Naive thymus-derived CD4-positive, alpha-beta T cell (primary cell): ENCODE measurements at regions not wholly inside any gene's neighbourhood (a gene's known extent, or its start where the extent isn't known, plus 50 kb on each side); places are given as distances from the start of the nearest gene placed in this dataset.
"Not testable (repeated sequence)": the region's sequence is repeated elsewhere in the genome, so short reads cannot be mapped to it uniquely, and the experiment has no call there.

Experiments used
- ATAC-seq: fragments of 150-1000 bp; cut with Tn5 transposase; 2 replicates; pipeline ENCODE4 v1.10.0; 2021; ENCODE audit warnings: mild to moderate bottlenecking, moderate library complexity
- CTCF ChIA-PET: fragments of 350-600 bp; sonication (Branson Sonifier 250); formaldehyde crosslinking; loops from one replicate; lab custom pipeline; 2021; ENCODE audit warnings: antibody characterized with exemption; lab: Charles Lee
- POLR2A ChIA-PET: fragments of 350-600 bp; sonication (Branson Sonifier 250); formaldehyde crosslinking; loops from one replicate; lab custom pipeline; 2021; ENCODE audit warnings: antibody characterized with exemption, inconsistent platforms; lab: Charles Lee
- DNase-seq, 9 donors: peaks; one replicate each; pipeline versions ENCODE4 v3.0.0 to v3.0.0-alpha.2; 2020 to 2022; ENCODE audit warnings: mixed read lengths in 1 of 9
- H3K27ac ChIP-seq: one replicate; pipeline ENCODE4 v1.7.0; 2013; ENCODE audit warnings: mild to moderate bottlenecking, low read depth, low read length, moderate library complexity
- H3K27me3 ChIP-seq, 2 donors: one replicate each; pipeline ENCODE4 v1.7.0; 2013; ENCODE audit warnings: low read length in 2 of 2, mild to moderate bottlenecking in 2 of 2, moderate library complexity in 2 of 2; ENCODE audit not compliant: control insufficient read depth in 2 of 2, insufficient read depth in 2 of 2
- H3K36me3 ChIP-seq, 3 experiments: 1 replicate in 2 of 3; 2 replicates in 1 of 3; pipeline ENCODE4 v1.7.0; 2013; ENCODE audit warnings: low read length in 3 of 3, mild to moderate bottlenecking in 3 of 3, moderate library complexity in 1 of 3; ENCODE audit not compliant: insufficient read depth in 3 of 3, control insufficient read depth in 2 of 3
- H3K4me1 ChIP-seq, 2 donors: one replicate each; pipeline ENCODE4 v1.7.0; 2013; ENCODE audit warnings: low read length in 2 of 2, mild to moderate bottlenecking in 2 of 2, moderate library complexity in 1 of 2; ENCODE audit not compliant: control insufficient read depth in 2 of 2, insufficient read depth in 2 of 2
- H3K4me3 ChIP-seq: 2 replicates; pipeline ENCODE4 v1.7.0; 2013; ENCODE audit warnings: mild to moderate bottlenecking, low read length
- H3K9me3 ChIP-seq, 3 experiments: 1 replicate in 2 of 3; 2 replicates in 1 of 3; pipeline ENCODE4 v1.7.0; 2013; ENCODE audit warnings: low read length in 3 of 3; ENCODE audit not compliant: control insufficient read depth in 2 of 3
- H3K27ac Mint-ChIP-seq, 9 donors: one replicate each; pipeline ENCODE4 v1.8.0; 2020 to 2022; ENCODE audit warnings: mixed read lengths in 9 of 9, mild to moderate bottlenecking in 8 of 9, moderate library complexity in 5 of 9, inconsistent platforms in 2 of 9
- H3K27me3 Mint-ChIP-seq, 5 donors: one replicate each; pipeline ENCODE4 v1.8.0; 2021 to 2022; ENCODE audit warnings: mixed read lengths in 5 of 5, mild to moderate bottlenecking in 1 of 5
- H3K36me3 Mint-ChIP-seq, 5 donors: one replicate each; pipeline ENCODE4 v1.8.0; 2020 to 2022; ENCODE audit warnings: mixed read lengths in 5 of 5, mild to moderate bottlenecking in 3 of 5, inconsistent platforms in 1 of 5
- H3K4me1 Mint-ChIP-seq, 7 donors: one replicate each; pipeline ENCODE4 v1.8.0; 2020 to 2022; ENCODE audit warnings: mixed read lengths in 7 of 7, mild to moderate bottlenecking in 3 of 7, inconsistent platforms in 1 of 7
- H3K4me3 Mint-ChIP-seq, 10 donors: one replicate each; pipeline ENCODE4 v1.8.0; 2020 to 2022; ENCODE audit warnings: mild to moderate bottlenecking in 10 of 10, mixed read lengths in 10 of 10, moderate library complexity in 6 of 10, inconsistent platforms in 2 of 10
- H3K9me3 Mint-ChIP-seq, 11 donors: one replicate each; pipeline ENCODE4 v1.8.0; 2020 to 2022; ENCODE audit warnings: mixed read lengths in 11 of 11, mild to moderate bottlenecking in 4 of 11, inconsistent platforms in 1 of 11, moderate library complexity in 1 of 11
- intact Hi-C, 2 donors: fragments of 100-400 bp; cut with micrococcal nuclease; formaldehyde crosslinking; loops; one replicate each; pipeline ENCODE4 v1.15.1; 2023

- Mint-ChIP-seq H3K9me3 (peaks cover 0 to 9% (median 2%) of the 10 kb centered on the region in 11 donors), H3K27me3 (peaks cover 0 to 3% (median 0%) of the 10 kb centered on the region in 5 donors), H3K4me3 (no peak overlapping the region), H3K4me1 (no peaks in the 10 kb centered on the region), H3K36me3 (no peaks in the 10 kb centered on the region), H3K27ac (no peak overlapping the region)
- H3K4me3 ChIP-seq: no peak overlapping the region
- CTCF ChIA-PET: no interaction called here
- no peaks in the 10 kb centered on the region for H3K9me3 ChIP-seq
- ATAC-seq: no peak
- POLR2A ChIA-PET: no interaction called here
- no peaks in the 10 kb centered on the region for H3K4me1 ChIP-seq
- H3K36me3 ChIP-seq: no peaks in the 10 kb centered on the region
- intact Hi-C loops: no loop called here
- H3K27ac ChIP-seq: no peak overlapping the region
- H3K27me3 ChIP-seq: no peaks in the 10 kb centered on the region
- DNase-seq: no peak
Measured at GRCh38 chr6:81933608-81934051, 181.1 kb upstream of the TENT5A start.

- no peak for ATAC-seq
- POLR2A ChIA-PET: no interaction called here
Measured at GRCh38 chr6:81933089-81933488, 180.6 kb upstream of the TENT5A start.

GRCh38 chr6:81932448-81932847 lies 180.0 kb upstream of the TENT5A start:
- H3K27ac Mint-ChIP-seq, CTCF ChIA-PET, H3K36me3 ChIP-seq, H3K4me3 ChIP-seq, H3K36me3 Mint-ChIP-seq, intact Hi-C loops, H3K9me3 Mint-ChIP-seq, H3K4me3 Mint-ChIP-seq, H3K27ac ChIP-seq, ATAC-seq, H3K27me3 Mint-ChIP-seq, H3K9me3 ChIP-seq, POLR2A ChIA-PET, DNase-seq, H3K4me1 Mint-ChIP-seq, H3K27me3 ChIP-seq, H3K4me1 ChIP-seq: not testable (repeated sequence)

More at GRCh38 chr6:81933089-81933488, 180.6 kb upstream of the TENT5A start:
- peaks cover 0 to 9% (median 2%) of the 10 kb centered on the region in 11 donors for H3K9me3 Mint-ChIP-seq
- Histone ChIP-seq H3K27ac (no peak overlapping the region), H3K4me3 (no peak overlapping the region), H3K4me1 (no peaks in the 10 kb centered on the region), H3K9me3 (no peaks in the 10 kb centered on the region), H3K36me3 (no peaks in the 10 kb centered on the region), H3K27me3 (no peaks in the 10 kb centered on the region)
- no peak overlapping the region for H3K4me3 Mint-ChIP-seq
- H3K36me3 Mint-ChIP-seq: no peaks in the 10 kb centered on the region
- intact Hi-C loops: no loop called here
- no peak overlapping the region for H3K27ac Mint-ChIP-seq
- H3K27me3 Mint-ChIP-seq: peaks cover 0 to 3% (median 0%) of the 10 kb centered on the region in 5 donors
- CTCF ChIA-PET: no interaction called here
- DNase-seq: no peak
- H3K4me1 Mint-ChIP-seq: no peaks in the 10 kb centered on the region

- Mint-ChIP-seq H3K4me3 (no peak overlapping the region), H3K9me3 (peaks cover 0 to 9% (median 2%) of the 10 kb centered on the region in 11 donors), H3K36me3 (no peaks in the 10 kb centered on the region), H3K4me1 (no peaks in the 10 kb centered on the region), H3K27me3 (no peaks in the 10 kb centered on the region), H3K27ac (no peak overlapping the region)
- no peaks in the 10 kb centered on the region for H3K4me1 ChIP-seq
- no peaks in the 10 kb centered on the region for H3K9me3 ChIP-seq
- H3K4me3 ChIP-seq: no peak overlapping the region
- CTCF ChIA-PET: no interaction called here
- no peaks in the 10 kb centered on the region for H3K36me3 ChIP-seq
- intact Hi-C loops: no loop called here
- no peak for DNase-seq
- no peak overlapping the region for H3K27ac ChIP-seq
- POLR2A ChIA-PET: no interaction called here
- H3K27me3 ChIP-seq: peaks cover 0 to 5% of the 10 kb centered on the region in 2 donors
- no peak for ATAC-seq
Measured at GRCh38 chr6:81929828-81930227, 177.3 kb upstream of the TENT5A start.

- H3K4me1 ChIP-seq: no peaks in the 10 kb centered on the region
- DNase-seq: no peak
- no peaks in the 10 kb centered on the region for H3K4me1 Mint-ChIP-seq
- no peak overlapping the region for H3K4me3 ChIP-seq
- H3K36me3 Mint-ChIP-seq: no peaks in the 10 kb centered on the region
- no peak overlapping the region for H3K4me3 Mint-ChIP-seq
- ChIA-PET CTCF (no interaction called here), POLR2A (no interaction called here)
- H3K27ac Mint-ChIP-seq: no peak overlapping the region
- no peaks in the 10 kb centered on the region for H3K9me3 ChIP-seq
- no peak overlapping the region for H3K27ac ChIP-seq
- H3K27me3 Mint-ChIP-seq: peaks cover 0 to 6% (median 0%) of the 10 kb centered on the region in 5 donors
- intact Hi-C loops: no loop called here
- no peak for ATAC-seq
- H3K27me3 ChIP-seq: peaks cover 0 to 5% of the 10 kb centered on the region in 2 donors
- H3K9me3 Mint-ChIP-seq: peaks cover 0 to 15% (median 0%) of the 10 kb centered on the region in 11 donors
- no peaks in the 10 kb centered on the region for H3K36me3 ChIP-seq
Measured at GRCh38 chr6:81925201-81925600, 172.7 kb upstream of the TENT5A start.

- ChIA-PET CTCF (no interaction called here), POLR2A (no interaction called here)
- H3K27me3 Mint-ChIP-seq: peaks cover 0 to 6% (median 0%) of the 10 kb centered on the region in 5 donors
- no peak overlapping the region for H3K4me3 Mint-ChIP-seq
- ATAC-seq: no peak
- no peak overlapping the region for H3K27ac Mint-ChIP-seq
- Histone ChIP-seq H3K4me1 (no peaks in the 10 kb centered on the region), H3K9me3 (no peaks in the 10 kb centered on the region), H3K4me3 (no peak overlapping the region), H3K27me3 (no peaks in the 10 kb centered on the region), H3K36me3 (no peaks in the 10 kb centered on the region), H3K27ac (no peak overlapping the region)
- no peaks in the 10 kb centered on the region for H3K4me1 Mint-ChIP-seq
- no peak for DNase-seq
- intact Hi-C loops: no loop called here
- H3K9me3 Mint-ChIP-seq: peaks cover 0 to 5% (median 0%) of the 10 kb centered on the region in 11 donors
- H3K36me3 Mint-ChIP-seq: no peaks in the 10 kb centered on the region
Measured at GRCh38 chr6:81909981-81910900, 157.8 kb upstream of the TENT5A start.

- no peaks in the 10 kb centered on the region for H3K27me3 ChIP-seq
- Mint-ChIP-seq H3K9me3 (peaks cover 0 to 4% (median 0%) of the 10 kb centered on the region in 11 donors), H3K4me3 (no peak overlapping the region), H3K36me3 (no peaks in the 10 kb centered on the region), H3K27ac (no peak overlapping the region), H3K27me3 (peaks cover 0 to 6% (median 0%) of the 10 kb centered on the region in 5 donors), H3K4me1 (no peaks in the 10 kb centered on the region)
- H3K4me3 ChIP-seq: no peak overlapping the region
- H3K9me3 ChIP-seq: no peaks in the 10 kb centered on the region
- ChIA-PET POLR2A (no interaction called here), CTCF (no interaction called here)
- ATAC-seq (no peak), DNase-seq (no peak)
- no peak overlapping the region for H3K27ac ChIP-seq
- no peaks in the 10 kb centered on the region for H3K36me3 ChIP-seq
- H3K4me1 ChIP-seq: no peaks in the 10 kb centered on the region
- intact Hi-C loops: no loop called here
Measured at GRCh38 chr6:81909162-81909561, 156.7 kb upstream of the TENT5A start.
